Activated effector memory CD4-positive, alpha-beta T cell treated with anti-CD3 and anti-CD28 coated beads, Interleukin-2, amount 50 U/mL, for 16 hours (primary cell): ENCODE measurements at regions not wholly inside any gene's neighbourhood (a gene's known extent, or its start where the extent isn't known, plus 50 kb on each side); places are given as distances from the start of the nearest gene placed in this dataset.
"Not testable (repeated sequence)": the region's sequence is repeated elsewhere in the genome, so short reads cannot be mapped to it uniquely, and the experiment has no call there.

Source experiments
- DNase-seq: peaks from one replicate; pipeline ENCODE4 v3.0.0-alpha.2; 2020

DNA sequence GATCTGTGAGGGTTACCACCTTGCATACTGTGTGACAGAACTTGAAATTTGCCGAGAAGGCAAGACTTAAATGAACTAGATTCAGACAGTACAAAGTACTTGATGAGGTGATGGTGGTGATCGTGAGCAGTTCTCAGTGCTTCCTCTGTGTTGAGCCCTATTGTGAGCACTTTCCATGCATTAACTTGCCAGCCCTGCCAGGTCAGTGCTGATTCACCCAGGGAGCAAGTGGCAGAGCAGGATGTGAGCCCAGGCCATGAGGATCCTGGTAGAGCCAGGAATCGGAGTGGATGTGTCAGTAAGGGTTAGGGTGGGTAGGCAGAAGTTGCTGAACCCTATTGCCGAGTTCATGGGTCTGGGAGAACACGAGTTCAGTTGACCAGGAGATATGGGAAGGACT is 4545.7 kb upstream of the TPTE start:
- DNase-seq: not testable (repeated sequence)

- DNase-seq: not testable (repeated sequence)
These were observed 4523.8 kb upstream of the TPTE start for GRCh38 chr21:5997586-5997985.

- not testable (repeated sequence) for DNase-seq
These were observed 4505.8 kb upstream of the TPTE start for GRCh38 chr21:6015422-6016057.

DNA sequence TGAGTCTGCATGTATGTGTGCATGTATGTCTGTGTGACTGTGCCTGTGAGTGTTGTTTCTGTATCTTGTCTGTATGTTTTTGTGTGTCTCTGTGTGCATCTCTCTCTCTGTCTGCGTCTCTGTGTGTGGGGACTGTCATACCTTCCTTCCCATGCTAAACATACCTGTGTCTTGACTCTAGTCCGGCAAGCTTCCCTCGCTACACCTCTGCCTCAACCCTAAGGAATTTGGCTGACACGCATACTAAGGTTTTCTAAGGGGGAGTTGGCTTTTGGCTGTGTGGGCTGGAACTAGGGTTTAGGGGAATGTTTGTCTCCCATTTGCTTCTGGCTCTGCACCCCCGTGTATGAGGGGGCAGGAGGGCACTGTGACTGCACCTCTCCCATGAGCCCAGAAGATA is 4500.9 kb upstream of the TPTE start:
- not testable (repeated sequence) for DNase-seq

DNA sequence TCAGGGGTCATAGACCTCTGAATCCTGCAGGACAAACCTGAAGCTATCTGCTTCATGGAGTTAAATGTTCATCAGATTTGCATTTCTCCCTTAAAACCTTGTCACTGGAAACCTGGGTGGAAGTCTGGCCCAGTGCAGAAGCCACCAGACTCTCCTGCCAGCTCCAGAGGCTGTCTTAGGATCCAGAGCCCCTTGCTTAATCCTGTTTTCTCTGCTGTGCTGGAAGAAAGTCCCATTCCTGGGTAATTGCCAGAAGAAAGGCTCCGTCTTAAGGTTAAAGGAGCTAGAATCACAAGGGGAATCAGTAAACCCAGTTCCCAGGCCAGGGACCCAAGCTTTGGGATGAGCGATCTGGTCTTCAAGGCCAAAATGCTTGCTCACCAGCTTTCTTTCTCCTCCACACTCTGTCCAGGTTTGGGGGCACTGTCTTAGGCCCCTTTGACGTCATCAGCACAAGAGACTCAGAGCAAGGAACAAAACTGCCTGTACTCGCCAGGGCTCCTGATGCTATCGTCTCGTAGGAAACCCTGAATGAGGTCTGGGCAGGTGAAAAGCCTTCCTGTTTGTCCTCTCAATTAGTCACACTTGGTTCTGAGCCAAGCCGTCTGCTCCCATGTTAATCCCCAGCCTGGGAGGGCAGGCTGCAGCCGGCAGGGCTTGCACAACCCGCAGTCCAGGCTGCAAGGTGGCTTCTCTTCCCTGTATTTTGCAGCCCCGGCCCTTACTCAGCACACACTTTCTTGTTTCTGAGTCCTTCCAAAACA is 4500.2 kb upstream of the TPTE start:
- not testable (repeated sequence) for DNase-seq

DNA sequence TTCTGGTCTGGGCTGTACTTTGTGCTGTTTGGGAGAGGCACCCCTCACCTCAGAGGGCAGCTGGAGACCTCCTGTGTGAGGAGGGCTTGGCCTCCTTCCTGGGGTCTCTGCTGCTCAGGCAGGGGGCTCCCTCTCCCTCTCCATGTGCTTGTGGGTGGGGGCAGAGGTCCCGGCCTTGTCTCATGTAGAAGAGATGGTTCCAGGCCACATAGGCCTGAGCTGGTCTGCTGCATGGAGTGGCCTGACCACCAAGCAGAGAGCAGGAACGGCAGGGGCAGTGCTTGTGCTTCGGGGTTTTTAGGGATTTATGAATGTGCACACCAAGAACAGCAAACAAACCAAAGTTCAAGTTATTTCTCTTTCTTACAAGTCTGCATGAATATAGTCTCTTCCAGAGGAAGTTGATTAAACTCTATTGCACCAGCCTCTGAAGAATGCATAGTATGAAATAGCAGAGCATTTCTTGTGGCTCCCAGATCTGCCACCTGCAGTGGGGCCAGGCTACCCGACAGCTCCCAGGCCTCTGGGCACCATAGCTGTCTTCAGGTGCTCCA is 4499.6 kb upstream of the TPTE start:
- not testable (repeated sequence) for DNase-seq

DNA sequence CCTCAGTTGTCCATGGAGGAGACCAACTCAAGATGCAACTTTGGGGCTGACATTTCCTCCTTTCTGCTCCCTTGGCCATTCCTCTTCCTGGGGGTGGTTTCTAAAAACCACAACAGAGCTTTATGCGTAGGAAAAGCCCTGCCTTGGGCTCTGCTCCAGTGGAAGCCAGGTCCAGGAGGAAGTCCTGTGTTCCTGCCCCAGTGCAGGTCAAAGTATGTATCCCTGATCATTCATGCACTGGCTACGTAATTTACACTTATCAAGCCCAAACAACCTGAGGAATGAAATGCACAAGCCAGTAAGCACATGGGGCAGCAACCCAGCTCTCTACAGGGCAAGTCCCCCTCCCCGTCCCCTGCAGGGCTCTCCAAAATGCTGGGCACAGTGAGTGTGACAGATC is 4498.1 kb upstream of the TPTE start:
- DNase-seq: not testable (repeated sequence)

DNA sequence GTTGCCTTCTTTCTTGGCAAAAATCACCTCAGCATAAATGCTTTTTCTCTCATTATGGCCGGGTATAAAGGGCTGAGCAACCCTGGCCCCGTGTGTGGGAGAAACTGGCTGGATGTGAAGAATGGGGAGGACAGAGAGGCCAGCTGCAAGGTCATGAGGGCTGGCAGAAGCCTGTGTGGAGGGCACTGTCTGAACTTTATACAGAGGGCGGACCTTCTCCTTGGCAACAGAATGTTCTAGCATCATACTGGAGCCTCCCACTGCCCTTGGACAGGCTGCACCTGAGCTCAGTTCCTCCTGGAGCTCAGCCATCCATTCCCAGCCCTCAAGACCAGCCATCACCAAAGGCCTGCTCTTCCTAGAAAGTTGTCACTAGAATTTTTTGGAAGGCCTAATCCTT is 4496.2 kb upstream of the TPTE start:
- DNase-seq: not testable (repeated sequence)

DNA sequence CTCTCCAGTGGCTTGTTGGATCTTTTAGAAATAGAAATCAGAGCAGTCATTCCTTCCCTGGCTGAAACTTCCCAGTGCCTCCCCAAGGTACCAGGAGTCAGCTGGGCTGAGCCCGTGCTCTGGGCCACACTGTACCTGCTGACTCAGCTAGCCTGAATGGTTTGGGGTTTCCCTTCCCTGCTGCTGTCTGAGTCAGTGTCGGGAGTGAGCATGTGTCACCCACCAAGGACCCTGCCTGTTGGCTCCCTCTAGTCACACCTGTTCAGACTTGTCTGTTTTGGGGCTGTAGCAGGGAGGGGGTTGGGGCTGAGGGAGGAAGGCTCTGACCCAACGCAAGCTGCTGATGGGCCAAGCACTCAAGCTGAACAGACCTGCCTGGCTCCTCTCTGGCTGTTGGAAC is 4493.9 kb upstream of the TPTE start:
- DNase-seq: not testable (repeated sequence)

GRCh38 chr21:6034124-6034678 is 4487.2 kb upstream of the TPTE start:
- not testable (repeated sequence) for DNase-seq

- DNase-seq: not testable (repeated sequence)
These were observed 4486.4 kb upstream of the TPTE start for GRCh38 chr21:6034820-6035473.

GRCh38 chr21:6035474-6036155 is 4485.8 kb upstream of the TPTE start:
- not testable (repeated sequence) for DNase-seq

DNA sequence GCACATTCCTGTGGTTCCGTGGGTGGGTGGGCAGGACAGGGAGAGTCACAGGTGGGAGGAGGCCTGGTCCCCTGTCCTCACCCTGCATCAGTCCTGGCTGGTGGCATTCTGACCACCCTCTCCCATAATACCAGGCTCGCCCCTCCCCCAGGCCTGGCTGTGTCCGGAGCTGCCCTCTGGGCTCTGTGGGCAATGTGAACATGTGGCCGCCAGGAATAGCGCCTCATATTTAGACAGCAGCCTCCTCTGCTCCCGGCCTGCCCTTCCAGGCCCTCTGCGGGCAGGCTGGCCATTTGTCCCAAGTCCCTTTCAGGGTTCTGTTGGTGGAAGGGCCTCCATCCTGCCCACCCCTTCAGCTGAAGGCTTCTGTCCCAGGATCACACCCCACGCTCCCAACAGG is 4482.2 kb upstream of the TPTE start:
- not testable (repeated sequence) for DNase-seq

DNA sequence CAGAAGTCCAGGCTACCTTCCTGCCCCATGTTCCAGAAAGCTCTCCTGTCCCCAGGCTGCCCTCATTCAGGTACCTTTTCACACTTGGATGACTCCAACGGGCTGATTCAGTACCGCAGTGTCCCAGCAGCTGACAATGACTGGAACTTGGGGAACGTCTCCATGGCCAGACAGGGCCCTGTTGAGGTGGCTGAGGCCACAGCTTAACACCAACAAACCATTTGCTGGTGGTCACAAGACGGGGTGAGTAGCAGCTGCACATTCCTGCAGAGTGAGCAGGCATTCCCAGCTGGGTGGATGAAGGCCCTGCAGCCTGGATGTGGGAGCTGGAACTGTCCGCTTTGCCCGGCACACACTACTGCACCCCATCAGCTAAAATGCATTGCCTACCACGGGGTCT is 4481.3 kb upstream of the TPTE start:
- not testable (repeated sequence) for DNase-seq

DNA sequence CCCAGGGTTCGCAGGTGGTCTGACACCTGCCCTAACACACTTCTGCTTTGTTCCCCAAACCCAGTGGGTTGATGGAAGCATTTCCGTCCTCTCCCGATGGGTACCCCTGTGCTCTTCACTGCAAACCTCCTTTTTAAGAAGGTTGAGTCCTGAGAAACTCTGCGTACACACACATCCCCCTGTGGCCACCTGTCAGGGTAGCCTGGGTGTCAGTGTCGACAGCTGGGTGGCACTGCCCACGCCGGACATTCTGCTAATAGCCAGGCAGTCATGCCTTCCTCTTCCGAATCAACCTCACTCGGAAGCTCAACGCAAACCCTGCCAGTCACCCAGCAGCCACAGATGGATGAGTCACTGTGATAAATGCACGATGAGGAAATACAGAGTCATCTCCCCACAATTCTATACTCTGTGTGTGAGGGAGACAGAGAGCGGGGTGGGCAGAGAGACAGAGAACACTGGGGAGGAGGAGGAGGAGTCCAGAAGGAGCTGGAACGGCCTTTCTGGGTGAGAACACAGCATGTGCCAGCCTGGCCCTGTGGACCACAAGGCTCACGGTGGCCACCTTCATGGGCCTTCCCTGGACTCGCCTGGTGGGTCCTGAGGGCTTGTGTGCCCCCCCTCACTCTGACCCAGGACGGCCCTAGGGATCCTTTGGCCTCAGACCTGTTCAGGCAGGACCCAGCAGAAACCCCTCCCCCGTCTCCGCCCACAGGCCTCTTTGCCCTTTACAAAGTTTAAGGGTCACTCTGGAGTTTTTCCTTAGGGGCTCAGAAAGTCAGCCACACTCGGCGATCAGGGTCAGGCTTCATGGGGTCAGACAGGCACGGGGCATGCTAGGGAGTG is 4477.7 kb upstream of the TPTE start:
- not testable (repeated sequence) for DNase-seq

DNA sequence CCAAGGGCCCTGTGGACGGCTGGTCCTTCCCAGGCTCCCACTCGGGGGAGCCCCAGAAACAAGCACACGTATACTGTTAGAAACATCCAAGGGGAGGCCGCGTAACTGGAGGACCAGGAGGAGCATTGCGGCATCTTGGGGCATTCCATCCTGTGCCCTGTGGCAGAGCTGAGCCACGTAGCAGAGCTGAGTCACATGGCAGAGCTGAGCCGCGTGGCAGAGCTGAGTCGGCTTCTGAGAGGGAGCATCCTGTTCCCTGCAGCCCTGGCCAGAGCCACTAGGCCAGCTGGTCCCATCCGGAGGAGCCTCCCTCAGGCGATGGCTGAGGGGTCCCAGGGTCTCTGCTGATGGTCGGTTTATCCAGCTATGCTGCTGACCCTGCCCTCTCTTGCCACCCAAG is 4476.7 kb upstream of the TPTE start:
- not testable (repeated sequence) for DNase-seq

- DNase-seq: not testable (repeated sequence)
These were observed 4471.5 kb upstream of the TPTE start for GRCh38 chr21:6049930-6050329.

GRCh38 chr21:6052109-6052508 is 4469.3 kb upstream of the TPTE start:
- DNase-seq: not testable (repeated sequence)

DNA sequence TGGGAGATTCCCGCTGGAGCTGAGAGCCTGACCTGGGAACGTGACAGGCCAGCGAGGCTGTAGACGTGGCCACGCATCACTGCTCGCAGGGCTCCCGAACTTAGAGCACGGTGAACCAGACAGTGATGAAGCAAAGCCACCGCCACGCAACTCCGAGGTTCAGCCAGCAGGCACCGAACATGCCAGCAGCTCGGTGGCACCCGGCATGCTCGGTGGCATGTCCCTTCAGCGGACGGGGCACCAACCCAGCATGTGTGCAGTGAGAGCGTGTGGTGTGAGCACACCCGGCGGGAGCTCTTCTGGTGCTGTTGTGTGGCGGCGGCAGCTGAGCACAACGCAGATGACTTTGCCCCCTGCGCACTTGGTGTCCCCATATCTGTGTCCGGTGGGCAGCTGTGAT is 4468.2 kb upstream of the TPTE start:
- not testable (repeated sequence) for DNase-seq

- DNase-seq: not testable (repeated sequence)
These were observed 4462.4 kb upstream of the TPTE start for GRCh38 chr21:6058997-6059396.

- DNase-seq: not testable (repeated sequence)
These were observed 4461.2 kb upstream of the TPTE start for GRCh38 chr21:6060054-6060681.
